ENCODE measurements at regions not wholly inside any gene's neighbourhood (a gene's known extent, or its start where the extent isn't known, plus 50 kb on each side); places are given as distances from the start of the nearest gene placed in this dataset.
"Not testable (repeated sequence)": the region's sequence is repeated elsewhere in the genome, so short reads cannot be mapped to it uniquely, and the experiment has no call there.

DNA sequence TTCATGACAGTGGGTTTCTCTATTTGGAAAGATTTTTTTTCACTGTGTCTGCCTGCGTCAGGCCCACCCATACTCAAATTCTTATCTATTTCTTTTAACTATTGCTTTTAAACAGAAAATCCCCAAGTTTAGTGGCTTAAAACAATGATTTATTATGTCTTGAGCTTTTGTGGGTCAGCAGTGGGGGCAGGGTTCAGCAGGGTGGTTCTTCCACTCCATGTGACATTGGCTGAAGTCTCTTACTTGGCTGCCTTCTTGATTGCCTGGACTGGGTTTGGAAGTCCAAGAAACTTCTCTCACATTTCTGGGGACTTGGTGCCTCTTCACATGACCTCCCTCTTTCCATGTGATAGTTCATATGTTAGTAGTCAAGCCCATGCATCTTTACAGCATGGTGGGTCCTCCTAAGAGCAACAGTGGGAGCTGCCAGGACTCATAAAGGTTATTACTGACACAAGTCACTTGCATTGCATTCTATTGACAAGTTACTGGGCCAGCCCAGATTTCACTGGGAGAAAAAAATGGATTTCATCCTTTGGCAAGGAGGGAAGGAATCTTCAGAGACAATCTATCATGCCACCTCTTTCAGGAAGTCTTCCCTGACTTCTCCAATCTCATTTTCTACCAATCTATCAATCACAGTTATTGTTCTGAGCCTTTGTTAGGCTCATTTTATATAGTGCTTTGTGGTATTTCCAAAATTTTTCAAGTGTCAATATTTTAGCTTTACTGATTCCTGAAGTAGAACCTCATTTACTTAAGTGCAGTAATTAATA is 436.1 kb downstream of the XYLT1 start:
- intact Hi-C loops (cut with micrococcal nuclease): no loop called here

DNA sequence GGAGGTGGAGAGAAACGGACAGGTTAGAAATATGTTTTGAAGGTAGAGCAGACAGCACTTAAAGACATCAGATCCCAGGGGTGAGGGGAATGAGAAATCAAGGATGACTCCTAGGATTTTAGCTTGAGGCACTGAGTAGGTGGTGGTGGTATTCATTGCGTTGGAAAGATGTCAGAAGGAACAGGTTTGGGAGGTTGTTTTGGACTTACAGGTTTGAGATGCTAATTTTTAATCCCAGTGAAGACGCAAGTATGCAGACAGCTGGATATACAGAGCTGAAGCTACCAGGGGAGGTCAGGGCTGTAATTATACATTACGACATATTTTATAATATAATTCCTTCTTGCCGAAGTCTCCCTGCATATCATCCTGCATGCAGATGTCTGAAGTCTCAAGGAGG is 433.3 kb downstream of the XYLT1 start:
- intact Hi-C loops (cut with micrococcal nuclease): no loop called here

DNA sequence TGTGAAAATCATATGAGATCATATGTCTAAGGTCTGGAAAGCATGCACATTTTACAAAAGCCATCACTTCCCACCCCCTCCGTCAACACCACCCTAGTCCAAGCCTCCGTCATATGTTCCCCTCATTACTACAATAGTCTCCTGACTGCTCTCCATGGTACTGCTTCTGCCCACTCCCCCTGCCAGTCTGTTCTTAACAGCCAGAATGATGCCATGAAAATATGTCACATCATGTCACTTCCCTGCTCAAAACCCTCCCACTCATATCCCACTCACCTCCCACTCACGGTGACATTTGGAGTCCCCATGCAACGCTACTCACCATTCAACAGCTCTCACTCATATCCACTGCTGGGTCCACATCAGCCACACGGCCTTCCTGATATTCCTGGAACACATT is 432.3 kb downstream of the XYLT1 start:
- intact Hi-C loops (cut with micrococcal nuclease): no loop called here

DNA sequence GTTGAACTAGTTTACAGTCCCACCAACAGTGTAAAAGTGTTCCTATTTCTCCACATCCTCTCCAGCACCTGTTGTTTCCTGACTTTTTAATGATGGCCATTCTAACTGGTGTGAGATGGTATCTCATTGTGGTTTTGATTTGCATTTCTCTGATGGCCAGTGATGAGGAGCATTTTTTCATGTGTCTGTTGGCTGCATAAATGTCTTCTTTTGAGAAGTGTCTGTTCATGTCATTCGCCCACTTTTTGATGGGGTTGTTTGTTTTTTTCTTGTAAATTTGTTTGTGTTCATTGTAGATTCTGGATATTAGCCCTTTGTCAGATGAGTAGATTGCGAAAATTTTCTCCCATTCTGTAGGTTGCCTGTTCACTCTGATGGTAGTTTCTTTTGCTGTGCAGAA is 421.7 kb downstream of the XYLT1 start:
- intact Hi-C loops (cut with micrococcal nuclease): not testable (repeated sequence)

DNA sequence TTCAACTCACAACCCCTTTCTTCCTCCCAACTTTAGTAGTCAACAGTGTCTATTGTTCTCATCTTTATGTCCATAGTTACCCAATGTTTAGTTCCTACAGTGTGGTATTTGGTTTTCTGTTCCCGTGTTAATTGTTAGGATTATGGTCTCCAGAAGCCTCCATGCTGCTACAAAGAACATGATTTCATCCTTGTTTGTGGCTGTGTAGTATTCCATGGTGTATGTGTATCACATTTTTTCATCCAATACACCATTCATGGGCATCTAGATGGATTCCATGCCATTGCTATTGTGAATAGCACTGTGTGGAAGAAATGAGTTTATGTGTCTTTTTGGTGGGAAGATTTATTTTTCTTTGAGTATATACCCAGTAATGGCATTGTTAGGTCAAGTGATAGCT is 420.3 kb downstream of the XYLT1 start:
- intact Hi-C loops (cut with micrococcal nuclease): no loop called here

Data from T-helper 2 cell treated with Interferon-gamma antibody and Interleukin-4, amounts not matched to agents 100 ng/mL and 5 ng/mL, for 36 hours (primary cell).